ENCODE measurements at regions not wholly inside any gene's neighbourhood (a gene's known extent, or its start where the extent isn't known, plus 50 kb on each side); places are given as distances from the start of the nearest gene placed in this dataset.

DNA sequence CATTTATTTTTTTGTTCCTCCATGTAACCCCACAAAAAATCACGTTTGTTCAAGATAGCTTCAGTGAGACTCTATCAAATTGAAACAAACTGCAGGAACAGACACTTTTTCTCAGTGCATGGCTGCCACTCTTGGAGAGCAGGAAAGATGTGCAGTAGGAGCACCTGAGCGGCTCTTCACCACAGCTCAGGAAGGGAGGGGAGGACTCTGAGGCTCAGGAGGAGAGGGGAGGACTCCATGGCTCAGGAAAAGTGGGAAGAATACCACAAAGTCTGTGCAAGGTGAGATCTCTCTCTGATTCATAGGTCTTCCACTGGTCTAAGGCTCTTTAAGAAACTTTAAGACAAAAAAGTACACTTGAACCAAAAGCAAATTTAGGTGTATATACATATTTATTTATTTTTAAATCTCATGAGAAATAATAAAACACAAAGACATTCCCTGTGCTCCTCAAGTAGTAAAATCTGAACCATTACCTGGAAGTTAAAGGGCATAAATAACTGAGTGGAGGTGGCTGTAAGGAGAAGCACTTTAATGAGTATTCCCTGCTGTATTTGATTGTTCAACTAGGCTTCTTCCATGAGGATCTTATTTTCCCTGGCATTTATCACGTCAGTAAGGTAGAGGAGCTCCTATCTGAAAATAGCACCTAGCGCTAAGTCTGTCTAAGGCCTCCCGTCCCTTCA, 69.2 kb upstream of the CCN6 start:
- FAIRE-seq (no peak), DNase-seq (ENCODE audit: low spot score in 2 of 2) (no peak)

DNA sequence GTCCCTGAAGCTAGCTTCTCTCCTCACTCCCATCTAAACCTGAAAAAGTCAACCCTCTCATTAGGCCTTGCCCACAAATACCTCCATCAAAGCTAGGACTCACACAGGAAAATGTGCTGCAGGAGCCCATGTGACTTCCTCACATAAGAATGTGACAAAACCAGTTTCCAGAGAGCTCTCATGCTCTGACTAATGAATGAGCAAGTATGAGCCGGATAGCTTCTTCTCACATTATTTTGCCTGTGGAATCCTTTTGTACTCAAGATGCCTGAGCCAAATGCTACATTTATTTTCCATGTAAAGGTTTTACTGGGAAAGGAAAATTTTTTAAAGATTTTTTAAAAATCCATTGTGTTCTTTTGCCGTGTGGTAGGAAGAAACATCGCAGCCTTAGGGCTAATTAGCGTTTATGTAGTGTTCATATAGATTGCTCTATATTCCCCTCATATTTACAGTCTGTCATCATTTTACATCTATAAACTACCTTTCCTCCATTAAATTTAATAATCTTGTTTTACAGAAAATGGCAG, 68.6 kb upstream of the CCN6 start:
- FAIRE-seq = no peak
- no peak for DNase-seq (ENCODE audit: low spot score in 2 of 2)

DNA sequence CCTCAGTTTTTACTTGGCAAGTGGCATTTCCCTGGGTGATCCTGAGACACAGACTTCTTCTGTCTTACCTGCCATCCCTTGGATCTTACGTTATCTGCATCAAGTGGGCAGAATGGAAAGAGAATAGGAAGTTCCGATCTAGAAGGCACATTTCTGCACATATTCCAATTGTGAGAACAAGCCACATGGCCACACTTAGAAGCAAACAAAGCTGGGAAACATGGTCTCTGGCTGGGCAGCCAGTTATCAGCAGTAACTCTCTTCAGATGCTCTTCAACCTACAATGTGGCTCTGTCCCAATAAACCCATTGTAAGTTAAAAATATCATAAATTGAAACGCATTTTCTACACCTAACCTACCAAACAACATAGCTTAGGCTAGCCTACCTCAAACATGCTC, 67.3 kb upstream of the CCN6 start:
- no peak for FAIRE-seq
- DNase-seq (ENCODE audit: low spot score in 2 of 2) = no peak

DNA sequence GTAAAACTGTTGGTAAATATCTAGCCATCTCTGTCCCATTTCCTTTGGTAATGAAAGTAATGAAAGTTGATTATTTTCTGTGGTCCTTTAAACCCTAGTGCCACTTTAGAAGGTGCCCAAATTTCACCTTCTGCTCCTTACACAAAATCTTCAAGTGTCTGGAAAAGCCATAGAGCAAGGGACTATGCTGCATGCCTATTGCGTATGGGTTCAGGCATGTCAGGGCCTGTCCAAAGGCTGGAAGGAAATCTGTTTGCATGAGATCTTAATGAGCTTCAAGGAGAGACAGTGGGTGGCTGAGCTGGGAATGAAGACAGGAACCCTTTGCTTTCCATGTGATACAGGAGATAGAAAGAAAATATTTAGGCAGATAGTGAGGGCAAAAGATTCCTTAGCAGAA, 66.6 kb upstream of the CCN6 start:
- DNase-seq (ENCODE audit: low spot score in 2 of 2) (no peak), FAIRE-seq (no peak)

DNA sequence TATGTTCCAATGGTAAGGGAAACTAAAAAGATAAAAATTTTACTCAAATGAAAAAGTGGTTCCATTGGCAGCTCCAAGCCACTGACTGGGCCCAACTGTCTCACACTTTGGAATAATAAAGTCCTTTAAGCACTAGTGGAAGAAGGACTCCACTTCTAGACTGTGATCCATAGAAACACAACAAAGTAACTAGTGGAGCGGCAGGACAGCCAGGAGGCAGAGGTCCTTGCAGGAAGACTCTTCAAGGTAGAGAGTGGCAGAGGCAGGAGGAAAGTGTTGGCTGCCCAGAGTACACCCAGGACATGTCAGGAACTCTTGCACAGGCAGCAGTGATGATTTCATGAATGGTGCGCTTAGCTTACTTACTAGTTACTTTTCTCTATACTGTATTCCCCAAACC, 65.0 kb upstream of the CCN6 start:
- FAIRE-seq = no peak

DNA sequence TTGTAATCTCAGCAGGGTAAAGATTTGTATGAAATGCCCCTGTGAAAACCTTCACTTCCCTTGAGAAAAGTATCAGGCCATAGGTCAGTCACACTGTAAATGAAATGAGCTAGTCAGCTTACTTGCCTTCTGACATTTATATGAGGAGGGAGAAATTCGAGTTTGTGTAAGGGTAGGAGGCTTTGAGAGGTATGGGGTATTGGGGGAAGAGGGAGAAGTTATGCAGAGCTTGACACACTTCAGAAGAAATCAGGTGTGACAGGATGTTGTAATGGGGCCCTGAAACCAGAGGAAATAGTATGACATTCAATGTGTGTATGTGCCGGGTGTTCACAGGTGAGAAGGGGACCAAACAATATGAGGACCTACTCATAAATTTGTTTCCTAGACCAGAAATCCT, 64.2 kb upstream of the CCN6 start:
- FAIRE-seq = no peak
- no peak for DNase-seq (ENCODE audit: low spot score in 2 of 2)

More for the DNA sequence above, 65.0 kb upstream of the CCN6 start:
- no peak for DNase-seq (ENCODE audit: low spot score in 2 of 2)

DNA sequence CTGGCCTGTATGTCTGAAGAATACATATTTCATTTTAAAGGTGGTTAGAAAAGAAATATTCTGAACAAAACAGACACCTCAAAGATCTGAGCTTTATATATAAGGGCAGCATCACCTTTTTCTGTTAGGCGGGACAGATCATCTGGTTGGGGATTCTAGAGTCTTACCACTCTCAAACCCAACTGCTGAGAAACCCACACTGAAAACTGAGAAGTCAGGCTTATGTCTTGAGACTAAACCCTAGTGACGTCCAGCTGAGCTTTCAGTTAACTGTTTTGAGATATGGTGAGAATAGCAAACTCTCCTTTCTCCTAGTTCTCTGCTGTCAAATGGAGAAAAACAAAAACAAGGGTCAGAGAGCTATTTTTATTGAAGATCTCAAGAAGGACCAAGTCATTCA, 63.7 kb upstream of the CCN6 start:
- DNase-seq (ENCODE audit: low spot score in 2 of 2) (no peak), FAIRE-seq (no peak)

DNA sequence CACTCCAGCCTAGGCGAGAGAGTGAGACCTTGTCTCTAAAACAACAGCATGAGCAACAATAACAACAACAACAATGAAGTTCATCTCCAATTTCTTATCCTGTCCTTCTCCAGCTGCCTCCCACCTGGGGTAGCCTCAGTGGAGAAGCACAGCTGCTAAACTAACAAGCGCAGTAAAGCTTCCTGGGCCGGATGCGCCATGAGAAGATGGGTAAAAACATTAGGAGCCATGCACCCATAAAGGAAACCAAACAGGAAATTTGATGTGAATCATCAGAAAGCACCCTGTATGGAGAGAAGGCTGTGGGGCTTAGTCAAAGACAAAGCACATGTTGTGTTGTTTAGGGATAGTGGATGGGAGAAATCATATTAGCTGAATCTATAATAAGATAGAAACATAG, 61.1 kb upstream of the CCN6 start:
- no peak for FAIRE-seq

DNA sequence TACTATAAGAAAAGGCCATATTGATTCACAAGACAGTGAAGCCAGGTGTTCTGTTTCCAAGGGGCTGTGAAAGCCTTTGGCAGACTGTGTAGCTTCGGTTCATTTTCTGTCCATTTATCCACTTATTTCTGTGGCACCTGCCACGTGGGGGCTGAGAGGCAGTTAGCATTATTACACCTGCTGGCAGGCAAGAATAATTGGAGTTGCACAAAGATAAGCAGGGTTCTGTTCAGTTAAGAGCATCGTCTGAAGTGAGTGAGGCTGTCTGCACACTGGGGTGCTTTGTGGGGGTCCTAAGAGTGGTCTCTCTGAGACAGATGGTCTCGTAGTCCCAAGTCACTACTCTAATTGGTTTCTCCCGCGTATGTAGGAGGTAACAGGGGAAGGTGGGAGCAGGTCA, 60.6 kb upstream of the CCN6 start:
- FAIRE-seq (no peak), DNase-seq (ENCODE audit: low spot score in 2 of 2) (no peak)

More for the DNA sequence above, 61.1 kb upstream of the CCN6 start:
- DNase-seq (ENCODE audit: low spot score in 2 of 2) = no peak

DNA sequence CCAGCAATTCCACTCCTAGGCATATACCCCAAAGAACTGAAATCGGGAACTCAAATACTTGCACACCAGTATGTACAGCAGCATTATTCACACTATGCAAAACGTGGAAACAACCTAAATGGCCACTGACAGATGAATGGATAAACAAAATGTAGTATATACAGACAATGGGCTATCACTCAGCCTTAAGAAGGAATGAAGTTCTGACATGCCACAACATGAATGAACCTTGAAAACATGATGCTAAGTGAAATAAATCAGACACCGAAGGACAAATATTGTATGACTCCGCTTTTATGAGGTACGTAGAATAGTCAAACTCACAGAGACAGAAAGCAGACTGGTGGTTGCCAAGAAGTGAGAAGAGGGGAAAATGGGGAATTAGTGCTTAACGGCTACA, 59.1 kb upstream of the CCN6 start:
- no peak for FAIRE-seq
- DNase-seq (ENCODE audit: low spot score in 2 of 2) = no peak

DNA sequence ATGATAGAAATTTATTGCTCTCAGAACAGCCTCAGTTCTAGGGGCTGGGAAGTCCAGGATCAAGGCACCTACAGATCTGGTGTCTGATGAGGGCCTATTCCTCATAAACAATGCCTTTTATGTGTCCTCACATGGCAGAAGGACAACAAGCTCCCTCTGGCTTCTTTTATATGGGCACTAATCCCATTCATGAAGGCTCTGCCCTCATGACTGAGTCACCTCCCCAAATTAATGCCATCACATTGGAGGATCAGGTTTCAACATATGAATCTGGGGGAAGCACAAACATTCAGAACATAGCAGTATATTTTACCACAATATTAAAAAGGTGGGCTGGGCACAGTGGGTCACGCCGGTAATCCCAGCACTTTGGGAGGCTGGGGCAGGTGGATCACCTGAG, 58.5 kb upstream of the CCN6 start:
- no peak for DNase-seq (ENCODE audit: low spot score in 2 of 2)

DNA sequence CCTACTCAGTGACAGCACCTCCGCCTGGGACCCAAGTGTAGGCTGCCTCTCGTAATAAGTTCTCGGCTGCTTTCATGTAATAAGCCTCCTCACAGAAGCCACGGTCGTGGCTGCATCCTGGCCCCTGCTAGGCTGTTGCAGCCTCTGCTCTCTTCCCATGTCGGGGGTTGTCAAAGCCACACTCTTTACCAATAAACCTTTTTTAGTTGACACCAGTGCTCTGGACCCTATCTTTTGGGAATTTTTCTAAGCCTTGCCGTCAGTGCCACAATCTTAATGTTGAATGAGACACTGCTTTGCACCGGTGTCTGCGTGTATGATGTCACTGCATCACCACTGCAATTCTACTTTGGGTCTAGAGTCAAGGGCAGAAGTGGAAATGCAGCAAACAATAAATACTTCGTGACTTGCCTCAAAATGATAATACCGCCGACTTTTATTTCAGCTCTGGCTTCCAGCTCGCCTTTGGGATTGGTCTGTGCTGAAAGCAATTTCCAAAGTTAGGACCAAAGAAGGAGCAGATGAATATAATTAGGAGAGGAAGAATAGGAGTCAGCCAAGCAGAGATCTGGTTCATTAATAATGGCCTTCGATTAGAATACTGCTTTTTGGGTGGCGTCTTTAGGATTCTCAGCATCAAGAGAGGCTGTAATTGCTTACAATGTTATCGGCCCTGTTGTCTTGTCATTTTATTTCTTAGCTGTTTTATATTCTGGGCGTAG, 57.6 kb upstream of the CCN6 start:
- FAIRE-seq = no peak
- DNase-seq (ENCODE audit: low spot score in 2 of 2) = no peak

More for the DNA sequence above, 58.5 kb upstream of the CCN6 start:
- FAIRE-seq = no peak

DNA sequence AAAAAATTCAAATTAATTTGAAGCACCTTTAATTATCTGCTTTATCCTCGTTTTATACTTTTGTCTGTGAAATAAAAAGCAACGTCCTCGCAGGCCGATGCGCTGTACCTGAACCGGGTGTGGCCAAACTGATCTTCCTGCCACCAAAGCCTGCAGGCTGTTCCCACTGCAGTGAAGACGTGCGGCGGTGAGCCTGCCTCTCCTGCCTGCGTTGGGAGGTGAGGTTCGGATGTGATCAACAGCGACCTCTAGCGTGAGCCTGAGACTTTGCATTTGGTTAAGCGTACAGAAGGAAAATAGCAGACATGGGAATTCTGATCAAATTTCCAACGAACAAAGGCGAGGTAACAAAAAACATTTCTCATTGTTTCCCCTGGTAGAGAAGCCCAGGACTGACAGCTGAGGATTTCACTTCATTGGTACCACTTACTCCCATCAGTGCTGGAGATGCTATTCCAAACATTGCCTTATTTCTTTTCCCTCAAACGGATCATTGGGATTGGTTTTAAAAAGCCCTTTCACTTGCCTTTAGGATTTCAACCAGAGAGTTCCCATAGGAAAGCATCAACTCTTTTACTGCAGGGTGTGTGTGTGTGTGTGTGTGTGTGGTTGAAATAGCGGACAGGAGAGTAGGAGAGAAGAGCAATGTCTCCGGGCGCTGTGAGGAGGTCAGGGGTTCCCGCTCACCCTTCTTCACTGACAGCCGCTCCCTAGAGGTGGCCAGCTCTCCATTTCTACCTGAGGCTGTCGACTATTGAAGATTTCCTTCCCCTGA, 56.6 kb upstream of the CCN6 start:
- FAIRE-seq (no peak), DNase-seq (ENCODE audit: low spot score in 2 of 2) (peak; percentile 24 to 58)

DNA sequence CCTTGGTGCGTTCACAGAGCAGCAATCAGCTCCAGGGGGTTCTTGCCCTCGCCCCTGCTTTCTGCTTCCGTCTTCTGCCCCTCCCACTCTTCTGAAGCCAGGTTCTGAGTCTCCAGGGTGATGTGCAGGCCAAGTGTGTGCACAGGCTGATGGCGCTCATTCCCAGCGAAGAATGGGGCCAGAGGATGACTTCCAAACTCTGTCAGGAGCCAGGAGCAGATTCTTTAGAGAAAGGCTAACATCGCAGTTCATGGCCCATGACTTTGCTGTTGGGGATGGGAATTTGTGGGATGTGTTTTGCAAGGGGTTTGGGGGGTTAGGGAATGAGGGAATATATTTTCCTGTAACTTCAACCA, 56.1 kb upstream of the CCN6 start:
- DNase-seq (ENCODE audit: low spot score in 2 of 2) = no peak
- no peak for FAIRE-seq

DNA sequence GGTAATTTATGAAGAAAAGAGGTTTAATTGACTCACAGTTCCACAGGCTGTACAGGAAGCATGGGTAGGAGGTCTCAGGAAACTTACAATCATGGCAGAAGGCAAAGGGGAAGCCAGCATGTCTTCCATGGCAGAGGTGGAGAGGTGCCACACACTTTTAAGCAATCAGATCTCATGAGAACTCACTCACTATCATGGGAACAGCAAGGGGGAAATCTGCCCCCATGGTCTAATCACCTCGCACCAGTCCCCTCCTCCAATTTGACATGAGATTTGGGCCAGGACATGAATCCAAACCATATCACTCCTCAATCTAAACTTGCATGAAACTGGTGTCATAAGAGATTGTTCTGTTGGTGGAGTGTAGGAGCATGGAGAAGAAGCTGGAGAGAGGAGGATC, 51.6 kb upstream of the CCN6 start:
- DNase-seq (ENCODE audit: low spot score in 2 of 2) = no peak
- no peak for FAIRE-seq
